ENCODE measurements at regions not wholly inside any gene's neighbourhood (a gene's known extent, or its start where the extent isn't known, plus 50 kb on each side); places are given as distances from the start of the nearest gene placed in this dataset.
A peak's percentile ranks its signal among the peaks of the same experiment; 100 is the strongest.
"Not testable (repeated sequence)": the region's sequence is repeated elsewhere in the genome, so short reads cannot be mapped to it uniquely, and the experiment has no call there.

DNA sequence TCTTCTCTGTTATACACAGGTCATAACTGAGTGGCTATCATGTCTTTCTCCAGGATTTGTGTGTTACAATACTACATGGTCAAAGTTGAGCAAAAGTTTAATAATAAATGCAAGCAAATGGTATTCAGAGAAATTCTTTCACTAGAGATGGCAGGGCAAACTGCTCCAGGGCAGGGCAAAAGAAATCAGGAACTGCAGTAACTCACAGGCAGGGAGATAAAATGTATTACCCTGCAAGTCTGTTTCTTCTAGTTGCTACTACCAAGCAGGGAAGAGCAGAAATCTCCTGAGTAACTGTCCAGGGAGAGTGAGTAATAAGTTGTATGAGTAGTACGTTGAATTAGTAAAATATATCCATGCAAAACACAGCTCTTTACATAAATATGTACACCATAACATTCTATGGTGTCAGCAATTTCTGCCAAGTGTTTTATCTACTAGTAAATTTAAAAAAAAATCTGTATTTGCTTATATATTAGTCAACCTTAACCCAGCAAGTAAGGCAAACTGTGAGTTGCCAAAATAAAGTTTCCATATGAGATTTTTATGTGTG is 404.1 kb downstream of the ZEB2 start:
- no peak overlapping the region for H3K4me3 ChIP-seq (ENCODE audit: low read depth, low read length)
- in situ Hi-C loops (cut with HindIII; ENCODE audit: low pct_ligation_motif_present, low sequenced_read_pairs): no loop called here
- DNase-seq: no peak
- H3K36me3 ChIP-seq (replicated peaks): no peaks in the 10 kb centered on the region
- TF ChIP-seq, protein P1, sequence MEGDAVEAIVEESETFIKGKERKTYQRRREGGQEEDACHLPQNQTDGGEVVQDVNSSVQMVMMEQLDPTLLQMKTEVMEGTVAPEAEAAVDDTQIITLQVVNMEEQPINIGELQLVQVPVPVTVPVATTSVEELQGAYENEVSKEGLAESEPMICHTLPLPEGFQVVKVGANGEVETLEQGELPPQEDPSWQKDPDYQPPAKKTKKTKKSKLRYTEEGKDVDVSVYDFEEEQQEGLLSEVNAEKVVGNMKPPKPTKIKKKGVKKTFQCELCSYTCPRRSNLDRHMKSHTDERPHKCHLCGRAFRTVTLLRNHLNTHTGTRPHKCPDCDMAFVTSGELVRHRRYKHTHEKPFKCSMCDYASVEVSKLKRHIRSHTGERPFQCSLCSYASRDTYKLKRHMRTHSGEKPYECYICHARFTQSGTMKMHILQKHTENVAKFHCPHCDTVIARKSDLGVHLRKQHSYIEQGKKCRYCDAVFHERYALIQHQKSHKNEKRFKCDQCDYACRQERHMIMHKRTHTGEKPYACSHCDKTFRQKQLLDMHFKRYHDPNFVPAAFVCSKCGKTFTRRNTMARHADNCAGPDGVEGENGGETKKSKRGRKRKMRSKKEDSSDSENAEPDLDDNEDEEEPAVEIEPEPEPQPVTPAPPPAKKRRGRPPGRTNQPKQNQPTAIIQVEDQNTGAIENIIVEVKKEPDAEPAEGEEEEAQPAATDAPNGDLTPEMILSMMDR (IDR thresholded peaks at IDR 0.05; ENCODE audit: low read depth, low read length, missing control alignments): no peak
- no peak overlapping the region for H3K27ac ChIP-seq
- H3K27me3 ChIP-seq (replicated peaks): no peaks in the 10 kb centered on the region

DNA sequence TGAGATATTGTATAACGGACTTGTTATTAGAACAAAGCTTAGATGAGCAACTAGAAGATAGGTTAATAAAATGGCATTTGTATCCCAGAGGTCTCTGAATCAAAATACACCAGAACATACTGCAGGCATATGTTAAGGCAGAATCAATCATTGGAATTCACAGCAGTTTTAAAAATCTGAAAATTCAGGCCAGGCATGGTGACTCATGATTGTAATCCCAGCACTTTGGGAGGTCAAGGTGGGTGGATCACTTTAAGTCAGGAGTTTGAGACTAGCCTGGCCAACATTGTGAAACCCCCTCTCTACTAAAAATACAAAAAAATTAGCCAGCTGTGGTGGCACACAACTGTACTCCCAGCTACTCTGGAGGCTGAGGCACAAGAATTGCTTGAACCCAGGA is 405.2 kb downstream of the ZEB2 start:
- no peak overlapping the region for H3K4me3 ChIP-seq (ENCODE audit: low read depth, low read length)
- in situ Hi-C loops (cut with HindIII; ENCODE audit: low pct_ligation_motif_present, low sequenced_read_pairs): no loop called here
- H3K27ac ChIP-seq: no peak overlapping the region
- H3K36me3 ChIP-seq (replicated peaks): no peaks in the 10 kb centered on the region
- TF ChIP-seq, protein P1 (IDR thresholded peaks at IDR 0.05; ENCODE audit: low read depth, low read length, missing control alignments): no peak
- DNase-seq: peak; percentile 11
- no peaks in the 10 kb centered on the region for H3K27me3 ChIP-seq (replicated peaks)

DNA sequence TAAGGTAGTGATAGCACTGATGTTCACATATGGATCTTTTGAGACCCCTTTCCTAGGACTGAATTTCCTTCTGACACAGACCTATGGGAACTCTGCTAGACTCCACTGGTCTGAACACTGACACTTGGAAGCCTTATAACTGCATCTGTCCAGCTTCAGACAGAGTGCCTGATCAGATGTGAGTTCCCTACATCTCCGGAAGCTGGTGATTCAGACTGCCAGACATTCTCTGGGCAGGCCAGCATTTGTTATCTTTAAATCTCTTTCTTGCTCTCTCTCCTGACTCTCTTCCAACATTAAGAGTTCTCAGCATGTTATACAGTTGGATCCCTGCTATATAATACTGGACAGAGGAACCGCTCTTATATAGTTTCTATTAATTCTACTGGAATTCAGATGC is 408.5 kb downstream of the ZEB2 start:
- peak; percentile 93 for DNase-seq
- in situ Hi-C loops (cut with HindIII; ENCODE audit: low pct_ligation_motif_present, low sequenced_read_pairs): no loop called here
- H3K36me3 ChIP-seq (replicated peaks): no peaks in the 10 kb centered on the region
- TF ChIP-seq, protein P1 (IDR thresholded peaks at IDR 0.05; ENCODE audit: low read depth, low read length, missing control alignments): no peak
- no peaks in the 10 kb centered on the region for H3K27me3 ChIP-seq (replicated peaks)
- no peak overlapping the region for H3K4me3 ChIP-seq (ENCODE audit: low read depth, low read length)
- peak overlapping the region; percentile 46 for H3K27ac ChIP-seq

DNA sequence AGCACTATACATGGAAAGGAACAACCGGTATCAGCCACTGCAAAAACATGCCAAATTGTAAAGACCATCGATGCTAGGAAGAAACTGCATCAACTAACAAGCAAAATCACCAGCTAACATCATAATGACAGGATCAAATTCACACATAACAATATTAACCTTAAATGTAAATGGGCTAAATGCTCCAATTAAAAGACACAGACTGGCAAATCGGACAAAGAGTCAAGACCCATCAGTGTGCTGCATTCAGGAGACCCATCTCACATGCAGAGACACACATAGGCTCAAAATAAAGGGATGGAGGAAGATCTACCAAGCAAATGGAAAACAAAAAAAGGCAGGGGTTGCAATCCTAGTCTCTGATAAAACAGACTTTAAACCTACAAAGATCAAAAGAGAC is 413.8 kb downstream of the ZEB2 start:
- H3K27ac ChIP-seq; DNase-seq; in situ Hi-C loops (cut with HindIII; ENCODE audit: low pct_ligation_motif_present, low sequenced_read_pairs); H3K36me3 ChIP-seq (replicated peaks); H3K27me3 ChIP-seq (replicated peaks); H3K4me3 ChIP-seq (ENCODE audit: low read depth, low read length): not testable (repeated sequence)

DNA sequence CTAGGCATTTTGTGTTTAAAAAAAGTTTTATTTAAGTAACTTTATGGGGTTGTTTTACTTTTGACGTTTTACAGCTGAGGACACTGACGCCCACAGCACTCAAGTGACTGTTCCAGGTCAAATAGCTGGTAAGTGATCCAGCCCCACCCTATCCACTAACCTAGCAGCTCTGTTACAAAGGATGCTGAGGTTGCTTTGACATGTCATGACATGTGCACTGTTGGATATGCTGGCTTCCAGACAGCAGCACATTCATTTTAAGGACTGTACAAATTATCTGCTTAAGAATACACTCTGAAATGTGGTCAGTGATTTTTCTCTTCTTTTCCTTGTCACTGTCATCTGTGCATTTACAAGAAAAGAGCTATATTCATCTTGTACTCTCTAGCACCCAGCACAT is 417.5 kb downstream of the ZEB2 start:
- in situ Hi-C loops (cut with HindIII; ENCODE audit: low pct_ligation_motif_present, low sequenced_read_pairs): no loop called here
- no peak for DNase-seq
- TF ChIP-seq, protein P1 (IDR thresholded peaks at IDR 0.05; ENCODE audit: low read depth, low read length, missing control alignments): no peak
- H3K27ac ChIP-seq: no peak overlapping the region
- H3K4me3 ChIP-seq (ENCODE audit: low read depth, low read length): no peak overlapping the region
- H3K36me3 ChIP-seq (replicated peaks): no peaks in the 10 kb centered on the region
- H3K27me3 ChIP-seq (replicated peaks): no peaks in the 10 kb centered on the region

DNA sequence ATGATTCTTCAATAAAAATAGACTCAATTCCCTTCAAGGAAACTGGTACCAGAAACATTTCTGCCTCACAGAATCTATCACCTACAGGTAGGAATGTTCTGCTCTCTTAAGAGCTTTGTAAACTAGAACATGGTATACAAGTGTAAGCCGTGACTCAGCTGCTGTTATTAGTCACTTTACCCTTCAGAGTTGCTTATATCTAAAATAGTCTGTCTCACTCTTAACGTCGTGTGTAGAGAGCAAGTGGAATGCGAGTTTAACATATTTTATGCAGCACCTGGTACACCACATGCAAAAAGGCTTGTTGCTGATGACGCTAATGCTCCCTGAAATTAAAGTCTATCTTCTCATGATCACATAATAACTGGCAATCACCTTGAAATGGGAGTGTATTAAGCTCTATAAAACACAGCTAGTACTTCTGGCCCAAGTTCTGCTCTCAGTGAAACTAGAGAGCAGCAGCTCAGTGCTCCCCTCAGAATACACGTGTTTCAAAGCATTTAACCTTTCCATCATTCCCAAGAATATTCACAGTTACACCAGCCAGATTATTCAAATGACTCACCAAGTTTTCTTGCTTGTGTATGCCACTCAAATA is 420.0 kb downstream of the ZEB2 start:
- TF ChIP-seq, protein P1 (IDR thresholded peaks at IDR 0.05; ENCODE audit: low read depth, low read length, missing control alignments): peak; percentile 46
- H3K4me3 ChIP-seq (ENCODE audit: low read depth, low read length): no peak overlapping the region
- H3K27me3 ChIP-seq (replicated peaks): no peaks in the 10 kb centered on the region
- H3K36me3 ChIP-seq (replicated peaks): no peaks in the 10 kb centered on the region
- DNase-seq: peak; percentile 90
- peak overlapping the region; percentile 66 for H3K27ac ChIP-seq
- in situ Hi-C loops (cut with HindIII; ENCODE audit: low pct_ligation_motif_present, low sequenced_read_pairs): no loop called here

All from brain microvascular endothelial cell (primary cell).